ENCODE measurements at regions not wholly inside any gene's neighbourhood (a gene's known extent, or its start where the extent isn't known, plus 50 kb on each side); places are given as distances from the start of the nearest gene placed in this dataset.
"Not testable (repeated sequence)": the region's sequence is repeated elsewhere in the genome, so short reads cannot be mapped to it uniquely, and the experiment has no call there.

GRCh38 chr7:82650095-82650494 lies 206.5 kb upstream of the CACNA2D1 start:
- H3K79me2 ChIP-seq (replicated peaks; ENCODE audit: insufficient read depth); H3K27me3 Mint-ChIP-seq (ENCODE audit: insufficient read depth, low read depth, poor library complexity); H3K4me1 ChIP-seq (ENCODE audit: insufficient read depth); H3K4me1 Mint-ChIP-seq; H3K9me2 ChIP-seq (ENCODE audit: insufficient read depth); H3K4me3 ChIP-seq; H4K20me1 ChIP-seq (replicated peaks; ENCODE audit: insufficient read depth); H2AFZ ChIP-seq; H3K4me3 Mint-ChIP-seq; H3K27me3 ChIP-seq (ENCODE audit: insufficient read depth); H3K27ac ChIP-seq (ENCODE audit: low read depth); DNase-seq (ENCODE audit: low spot score); H3K4me2 ChIP-seq; H3K27ac Mint-ChIP-seq; H3K36me3 ChIP-seq (ENCODE audit: insufficient read depth); H3F3A ChIP-seq (replicated peaks; ENCODE audit: low read depth); ATAC-seq: not testable (repeated sequence)
- peaks cover 11% of the 10 kb centered on the region for H3K36me3 Mint-ChIP-seq (ENCODE audit: low read depth)
- peaks cover 38% of the 10 kb centered on the region for H3K9me3 Mint-ChIP-seq

- no peak for TF ChIP-seq STAT1 (IDR thresholded peaks at IDR 0.05; ENCODE audit: unreplicated experiment)
- no peaks in the 10 kb centered on the region for H3K27me3 ChIP-seq (ENCODE audit: insufficient read depth)
- ATAC-seq (no peak), DNase-seq (ENCODE audit: low spot score) (no peak)
- Mint-ChIP-seq H3K4me1 (peaks cover 2% of the 10 kb centered on the region; the same call in 2 of the 3 replicates), H3K4me3 (no peak overlapping the region), H3K36me3 (ENCODE audit: low read depth) (peaks cover 8% of the 10 kb centered on the region; the same call in 2 of the 3 replicates), H3K27ac (no peak overlapping the region), H3K27me3 (ENCODE audit: insufficient read depth, low read depth, poor library complexity) (no peaks in the 10 kb centered on the region), H3K9me3 (peaks cover 12% of the 10 kb centered on the region; the same call in 2 of the 3 replicates)
- H3K4me3 ChIP-seq, result no peak overlapping the region
- no peaks in the 10 kb centered on the region for H3K79me2 ChIP-seq (replicated peaks; ENCODE audit: insufficient read depth)
- no peaks in the 10 kb centered on the region for H3F3A ChIP-seq (replicated peaks; ENCODE audit: low read depth)
- H3K36me3 ChIP-seq (ENCODE audit: insufficient read depth), result no peaks in the 10 kb centered on the region
- H2AFZ ChIP-seq, result 0 out of 2 replicates have a peak overlapping the region, but pooled peaks have one; percentile 43
- no peak overlapping the region for H3K27ac ChIP-seq (ENCODE audit: low read depth)
- no peaks in the 10 kb centered on the region for H4K20me1 ChIP-seq (replicated peaks; ENCODE audit: insufficient read depth)
- H3K4me2 ChIP-seq, result no peak overlapping the region
- H3K9me2 ChIP-seq (ENCODE audit: insufficient read depth), result no peaks in the 10 kb centered on the region
- no peaks in the 10 kb centered on the region for H3K4me1 ChIP-seq (ENCODE audit: insufficient read depth)
Observed at GRCh38 chr7:82633592-82633991, 190.0 kb upstream of the CACNA2D1 start.

DNA sequence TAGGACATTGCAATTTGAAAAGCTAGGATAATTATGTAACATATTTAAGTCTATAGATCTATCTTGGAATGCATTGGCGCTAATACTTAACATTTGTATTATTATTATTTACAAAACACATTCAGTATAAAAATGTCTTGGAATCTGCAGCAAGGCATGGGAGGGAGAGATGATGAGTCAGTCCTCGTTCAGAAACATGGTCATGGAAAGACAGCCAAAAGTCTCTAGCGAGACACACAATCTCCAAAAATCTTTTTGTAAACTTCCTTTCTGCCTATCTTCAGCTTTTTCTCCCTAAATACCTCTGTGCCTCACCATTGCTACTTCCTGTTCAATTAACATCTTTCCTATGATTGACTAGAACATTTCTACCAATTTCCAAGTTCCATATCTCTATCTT lies 188.4 kb upstream of the CACNA2D1 start:
- H3K9me2 ChIP-seq (ENCODE audit: insufficient read depth), result no peaks in the 10 kb centered on the region
- no peak overlapping the region for H3K27ac Mint-ChIP-seq
- H2AFZ ChIP-seq, result 0 out of 2 replicates have a peak overlapping the region, but pooled peaks have one; percentile 8
- no peaks in the 10 kb centered on the region for H3K4me1 Mint-ChIP-seq
- no peaks in the 10 kb centered on the region for H3K27me3 ChIP-seq (ENCODE audit: insufficient read depth)
- no peak overlapping the region for H3K27ac ChIP-seq (ENCODE audit: low read depth)
- H3K4me3 ChIP-seq, result no peak overlapping the region
- H3K9me3 Mint-ChIP-seq, result peaks cover 4% of the 10 kb centered on the region; the same call in 2 of the 3 replicates
- no peaks in the 10 kb centered on the region for H4K20me1 ChIP-seq (replicated peaks; ENCODE audit: insufficient read depth)
- DNase-seq (ENCODE audit: low spot score), result no peak
- H3K27me3 Mint-ChIP-seq (ENCODE audit: insufficient read depth, low read depth, poor library complexity), result no peaks in the 10 kb centered on the region
- peaks cover 3% of the 10 kb centered on the region; the same call in 1 of the 2 replicates for H3K4me1 ChIP-seq (ENCODE audit: insufficient read depth)
- no peak overlapping the region for H3K4me3 Mint-ChIP-seq
- H3K79me2 ChIP-seq (replicated peaks; ENCODE audit: insufficient read depth), result no peaks in the 10 kb centered on the region
- H3K36me3 ChIP-seq (ENCODE audit: insufficient read depth), result no peaks in the 10 kb centered on the region
- no peaks in the 10 kb centered on the region for H3K36me3 Mint-ChIP-seq (ENCODE audit: low read depth)
- no peak for ATAC-seq
- H3K4me2 ChIP-seq, result no peak overlapping the region
- no peaks in the 10 kb centered on the region for H3F3A ChIP-seq (replicated peaks; ENCODE audit: low read depth)
- TF ChIP-seq STAT1 (IDR thresholded peaks at IDR 0.05; ENCODE audit: unreplicated experiment) (no peak), CREB1 (CRISPR knock-in tag; IDR thresholded peaks at IDR 0.05; ENCODE audit: low read depth) (no peak), EZH2phosphoT487 (IDR thresholded peaks at IDR 0.05; ENCODE audit: unreplicated experiment) (no peak), ZNF331 (CRISPR knock-in tag; IDR thresholded peaks at IDR 0.05; ENCODE audit: low read depth) (no peak), EZH2 (IDR thresholded peaks at IDR 0.05; ENCODE audit: low read depth, unreplicated experiment) (no peak), REST (IDR thresholded peaks at IDR 0.05; ENCODE audit: unreplicated experiment) (no peak), POLR2AphosphoS5 (IDR thresholded peaks at IDR 0.05; ENCODE audit: low read depth) (no peak), ZNF114 (CRISPR knock-in tag; IDR thresholded peaks at IDR 0.05) (no peak)

Measured in GM23338 (cell line).